ENCODE measurements at regions not wholly inside any gene's neighbourhood (a gene's known extent, or its start where the extent isn't known, plus 50 kb on each side); places are given as distances from the start of the nearest gene placed in this dataset.

DNA sequence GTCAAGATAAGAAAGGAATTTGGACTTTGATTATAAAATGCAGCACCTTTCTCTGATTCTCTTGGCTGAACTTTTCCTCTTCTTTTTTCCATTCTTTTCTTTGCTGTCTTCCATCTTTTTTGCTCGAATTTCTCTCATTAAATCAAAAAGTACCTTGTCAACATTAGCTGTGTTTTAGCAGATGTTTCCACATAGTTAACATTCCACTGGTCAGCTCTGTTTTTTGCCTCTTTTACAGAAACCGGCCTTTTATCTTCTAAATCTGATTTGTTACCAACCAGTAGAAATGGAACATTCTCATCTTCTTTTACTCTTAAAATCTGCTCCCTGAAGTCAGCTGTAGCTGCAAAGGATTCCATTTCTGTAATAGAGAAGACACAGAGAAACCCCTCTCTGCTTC is 71.1 kb upstream of the SYT1 start:
- Histone ChIP-seq H3K9me3 (no peaks in the 10 kb centered on the region), H3K36me3 (no peaks in the 10 kb centered on the region), H3K4me3 (replicated peaks in 1 of 3) (no peak overlapping the region), H3K4me1 (no peaks in the 10 kb centered on the region), H3K27ac (no peak overlapping the region), H3K27me3 (no peaks in the 10 kb centered on the region)
- WGBS, 2 donors, result 62% methylated on average over 2 of the region's 2 CpGs
- TF ChIP-seq, protein P1, sequence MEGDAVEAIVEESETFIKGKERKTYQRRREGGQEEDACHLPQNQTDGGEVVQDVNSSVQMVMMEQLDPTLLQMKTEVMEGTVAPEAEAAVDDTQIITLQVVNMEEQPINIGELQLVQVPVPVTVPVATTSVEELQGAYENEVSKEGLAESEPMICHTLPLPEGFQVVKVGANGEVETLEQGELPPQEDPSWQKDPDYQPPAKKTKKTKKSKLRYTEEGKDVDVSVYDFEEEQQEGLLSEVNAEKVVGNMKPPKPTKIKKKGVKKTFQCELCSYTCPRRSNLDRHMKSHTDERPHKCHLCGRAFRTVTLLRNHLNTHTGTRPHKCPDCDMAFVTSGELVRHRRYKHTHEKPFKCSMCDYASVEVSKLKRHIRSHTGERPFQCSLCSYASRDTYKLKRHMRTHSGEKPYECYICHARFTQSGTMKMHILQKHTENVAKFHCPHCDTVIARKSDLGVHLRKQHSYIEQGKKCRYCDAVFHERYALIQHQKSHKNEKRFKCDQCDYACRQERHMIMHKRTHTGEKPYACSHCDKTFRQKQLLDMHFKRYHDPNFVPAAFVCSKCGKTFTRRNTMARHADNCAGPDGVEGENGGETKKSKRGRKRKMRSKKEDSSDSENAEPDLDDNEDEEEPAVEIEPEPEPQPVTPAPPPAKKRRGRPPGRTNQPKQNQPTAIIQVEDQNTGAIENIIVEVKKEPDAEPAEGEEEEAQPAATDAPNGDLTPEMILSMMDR (IDR thresholded peaks at IDR 0.05), result no peak
- TF ChIP-seq POLR2A (IDR thresholded peaks at IDR 0.05), result no peak
- DNase-seq, result no peak
- intact Hi-C loops (cut with DNase I), result no loop called here

DNA sequence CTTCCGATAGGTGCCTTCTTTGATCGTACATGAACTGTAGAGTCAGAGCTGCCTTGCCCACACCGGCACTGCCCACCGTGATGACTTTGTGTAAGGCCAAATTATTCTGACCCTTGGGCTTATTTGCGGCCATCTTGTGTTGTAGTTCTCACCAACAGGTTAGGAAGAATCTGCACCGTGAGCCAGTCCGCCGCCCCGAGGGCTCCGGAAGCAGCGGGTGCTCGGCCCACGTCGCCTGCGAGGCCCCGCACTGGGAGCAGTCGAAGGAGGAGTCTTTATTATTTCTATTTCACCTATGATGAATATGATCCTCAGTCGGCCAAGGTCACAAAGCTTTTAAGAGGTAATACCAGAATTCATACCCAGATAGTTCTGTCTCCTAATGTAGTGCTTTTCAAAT is 70.6 kb upstream of the SYT1 start:
- no peaks in the 10 kb centered on the region for H3K9me3 ChIP-seq
- H3K36me3 ChIP-seq, result no peaks in the 10 kb centered on the region
- no peak overlapping the region for H3K4me3 ChIP-seq (replicated peaks in 1 of 3)
- H3K27ac ChIP-seq, result no peak overlapping the region
- H3K27me3 ChIP-seq, result no peaks in the 10 kb centered on the region
- intact Hi-C loops (cut with DNase I), result no loop called here
- DNase-seq, result no peak
- WGBS, 2 donors, result 95 to 98% methylated on average over 18 of the region's 18 CpGs
- TF ChIP-seq, protein P1 (IDR thresholded peaks at IDR 0.05), result no peak
- no peak for TF ChIP-seq POLR2A (IDR thresholded peaks at IDR 0.05)
- no peaks in the 10 kb centered on the region for H3K4me1 ChIP-seq

DNA sequence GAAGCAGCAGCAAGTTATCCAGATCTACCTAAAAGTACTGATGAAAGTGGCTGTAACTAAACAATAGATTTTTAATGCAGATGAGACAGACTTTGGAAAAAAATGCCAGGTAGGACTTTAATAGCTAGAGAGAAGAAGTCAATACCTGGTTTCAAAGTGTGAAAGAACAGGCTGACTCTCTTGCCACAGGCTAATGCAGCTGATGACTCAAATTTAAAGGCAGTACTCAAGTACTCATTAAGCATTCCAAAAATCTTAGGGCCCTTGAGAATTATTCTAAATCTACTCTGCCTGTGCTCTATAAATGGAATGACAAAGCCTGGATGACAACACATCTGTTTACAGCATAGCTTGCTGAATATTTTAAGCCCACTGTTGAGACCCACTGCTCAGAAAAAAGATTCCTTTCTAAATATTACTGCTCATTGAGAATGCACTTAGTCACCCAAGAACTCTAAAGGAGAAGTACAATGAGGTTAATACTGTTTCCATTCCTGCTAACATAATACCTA is 68.6 kb upstream of the SYT1 start:
- no peaks in the 10 kb centered on the region for H3K36me3 ChIP-seq
- intact Hi-C loops (cut with DNase I), result no loop called here
- H3K27me3 ChIP-seq, result no peaks in the 10 kb centered on the region
- TF ChIP-seq POLR2A (IDR thresholded peaks at IDR 0.05), result no peak
- TF ChIP-seq, protein P1 (IDR thresholded peaks at IDR 0.05), result no peak
- no peak overlapping the region for H3K27ac ChIP-seq
- H3K4me1 ChIP-seq, result no peaks in the 10 kb centered on the region
- no peak overlapping the region for H3K4me3 ChIP-seq (replicated peaks in 1 of 3)
- no peak for DNase-seq
- H3K9me3 ChIP-seq, result no peaks in the 10 kb centered on the region

DNA sequence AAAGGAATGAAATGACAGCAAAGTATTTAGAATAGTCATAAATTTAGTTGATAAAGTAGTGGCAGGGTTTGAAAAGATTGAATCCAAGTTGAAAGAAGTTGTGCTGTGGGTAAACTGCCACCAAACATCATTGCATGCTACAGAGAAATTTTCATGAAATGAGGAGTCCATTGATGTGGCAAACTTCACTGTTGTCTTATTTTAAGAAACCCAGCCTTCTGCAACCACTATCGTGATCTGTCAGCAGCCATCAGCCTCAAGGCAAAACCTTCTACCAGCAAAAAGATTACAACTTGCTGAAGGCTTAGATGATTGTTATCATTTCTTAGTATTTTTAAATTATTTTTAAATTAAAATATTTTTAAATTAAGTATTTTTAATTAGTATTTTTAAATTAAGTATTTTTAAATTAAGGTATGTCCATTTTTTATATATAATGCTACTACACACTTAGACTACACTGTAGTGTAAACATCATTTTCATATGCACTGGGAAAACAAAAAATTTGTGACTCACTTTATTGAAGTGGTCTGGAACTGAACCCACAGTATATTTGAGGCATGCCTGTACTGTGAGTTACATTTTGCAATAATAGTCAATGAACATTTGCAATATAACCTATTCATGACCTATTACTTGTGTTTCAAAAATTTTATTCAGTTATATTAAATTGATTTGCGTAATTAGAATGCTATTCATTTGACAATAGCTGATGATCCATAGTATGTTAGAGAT is 67.2 kb upstream of the SYT1 start:
- 93 to 96% methylated on average over 2 of the region's 2 CpGs for WGBS, 2 donors
- no peak overlapping the region for H3K4me3 ChIP-seq (replicated peaks in 1 of 3)
- TF ChIP-seq, protein P1 (IDR thresholded peaks at IDR 0.05), result no peak
- no peak for TF ChIP-seq POLR2A (IDR thresholded peaks at IDR 0.05)
- no peaks in the 10 kb centered on the region for H3K27me3 ChIP-seq
- H3K4me1 ChIP-seq, result no peaks in the 10 kb centered on the region
- no peak for DNase-seq
- intact Hi-C loops (cut with DNase I), result no loop called here
- H3K9me3 ChIP-seq, result no peaks in the 10 kb centered on the region
- H3K36me3 ChIP-seq, result no peaks in the 10 kb centered on the region
- no peak overlapping the region for H3K27ac ChIP-seq

DNA sequence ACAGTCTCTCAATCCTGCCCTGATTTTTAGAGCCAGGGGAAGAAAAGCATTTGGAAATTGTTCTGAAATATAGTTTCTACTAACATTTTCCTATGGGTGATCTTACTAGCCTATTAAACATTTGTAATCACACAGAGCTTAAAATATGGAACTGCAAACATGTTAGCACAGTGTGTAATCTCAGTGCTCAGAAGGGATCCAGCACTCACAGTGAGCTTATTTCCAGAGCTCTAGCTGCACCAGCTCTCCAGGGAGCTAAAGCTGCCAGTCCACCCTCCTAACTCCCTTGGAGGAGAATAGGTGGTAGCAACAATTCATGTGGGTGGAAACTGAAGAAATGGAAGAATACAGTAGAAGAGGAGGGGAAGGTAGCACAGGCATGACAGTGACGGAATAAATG is 64.9 kb upstream of the SYT1 start:
- TF ChIP-seq POLR2A (IDR thresholded peaks at IDR 0.05), result no peak
- TF ChIP-seq, protein P1 (IDR thresholded peaks at IDR 0.05), result no peak
- no peaks in the 10 kb centered on the region for H3K36me3 ChIP-seq
- no peak for DNase-seq
- H3K27ac ChIP-seq, result no peak overlapping the region
- 83 to 89% methylated on average over 1 of the region's 1 CpG for WGBS, 2 donors
- no peaks in the 10 kb centered on the region for H3K9me3 ChIP-seq
- H3K27me3 ChIP-seq, result no peaks in the 10 kb centered on the region
- H3K4me3 ChIP-seq (replicated peaks in 1 of 3), result no peak overlapping the region
- no peaks in the 10 kb centered on the region for H3K4me1 ChIP-seq
- intact Hi-C loops (cut with DNase I), result no loop called here

Data from thyroid gland (tissue), 4 donors.